ENCODE measurements at regions not wholly inside any gene's neighbourhood (a gene's known extent, or its start where the extent isn't known, plus 50 kb on each side); places are given as distances from the start of the nearest gene placed in this dataset.
A peak's percentile ranks its signal among the peaks of the same experiment; 100 is the strongest.
"Not testable (repeated sequence)": the region's sequence is repeated elsewhere in the genome, so short reads cannot be mapped to it uniquely, and the experiment has no call there.

GRCh38 chr13:55583953-55584593 lies 1556.6 kb upstream of the PRR20A start:
- no peak for DNase-seq

GRCh38 chr13:55602784-55603183 lies 1537.9 kb upstream of the PRR20A start:
- no peak for DNase-seq

GRCh38 chr13:55606045-55606665 lies 1534.6 kb upstream of the PRR20A start:
- DNase-seq = no peak

- no peak for DNase-seq
Observed at GRCh38 chr13:55613429-55614187, 1527.1 kb upstream of the PRR20A start.

GRCh38 chr13:55615081-55615480 lies 1525.6 kb upstream of the PRR20A start:
- peak; percentile 60 for DNase-seq

- DNase-seq = no peak
Observed at GRCh38 chr13:55617241-55617640, 1523.5 kb upstream of the PRR20A start.

- DNase-seq = no peak
Observed at GRCh38 chr13:55627221-55627620, 1513.5 kb upstream of the PRR20A start.

GRCh38 chr13:55632402-55632801 lies 1508.3 kb upstream of the PRR20A start:
- no peak for DNase-seq

- DNase-seq = no peak
Observed at GRCh38 chr13:55649485-55649884, 1491.2 kb upstream of the PRR20A start.

GRCh38 chr13:55652657-55653056 lies 1488.1 kb upstream of the PRR20A start:
- DNase-seq = no peak

- no peak for DNase-seq
Observed at GRCh38 chr13:55653497-55653896, 1487.2 kb upstream of the PRR20A start.

- DNase-seq = no peak
Observed at GRCh38 chr13:55654243-55654642, 1486.5 kb upstream of the PRR20A start.

- not testable (repeated sequence) for DNase-seq
Observed at GRCh38 chr13:55660264-55660663, 1480.5 kb upstream of the PRR20A start.

- DNase-seq = no peak
Observed at GRCh38 chr13:55660851-55661250, 1479.9 kb upstream of the PRR20A start.

- no peak for DNase-seq
Observed at GRCh38 chr13:55661505-55661904, 1479.2 kb upstream of the PRR20A start.

GRCh38 chr13:55664178-55664577 lies 1476.5 kb upstream of the PRR20A start:
- DNase-seq = no peak

- DNase-seq = no peak
Observed at GRCh38 chr13:55669051-55669450, 1471.7 kb upstream of the PRR20A start.

- DNase-seq = no peak
Observed at GRCh38 chr13:55673910-55674309, 1466.8 kb upstream of the PRR20A start.

- no peak for DNase-seq
Observed at GRCh38 chr13:55682776-55683175, 1457.9 kb upstream of the PRR20A start.

- DNase-seq = no peak
Observed at GRCh38 chr13:55705526-55705925, 1435.2 kb upstream of the PRR20A start.

- peak; percentile 7 for DNase-seq
Observed at GRCh38 chr13:55705971-55706370, 1434.7 kb upstream of the PRR20A start.

GRCh38 chr13:55714120-55714519 lies 1426.6 kb upstream of the PRR20A start:
- no peak for DNase-seq

- DNase-seq = no peak
Observed at GRCh38 chr13:55727683-55728082, 1413.0 kb upstream of the PRR20A start.

GRCh38 chr13:55728247-55728646 lies 1412.5 kb upstream of the PRR20A start:
- DNase-seq = no peak
